GM21381 (cell line): ENCODE measurements at regions not wholly inside any gene's neighbourhood (a gene's known extent, or its start where the extent isn't known, plus 50 kb on each side); places are given as distances from the start of the nearest gene placed in this dataset.

Source experiments
- ATAC-seq: cut with Tn5 transposase; IDR thresholded peaks from one replicate; pipeline ENCODE4 v1.9.1; 2021; ENCODE audit warnings: mild to moderate bottlenecking, moderate library complexity; ENCODE audit not compliant: unreplicated experiment

- no peak for ATAC-seq
Observed at GRCh38 chr12:124687917-124688316, 120.5 kb upstream of the NCOR2 start.

- no peak for ATAC-seq
Observed at GRCh38 chr12:124687174-124687902, 119.9 kb upstream of the NCOR2 start.

DNA sequence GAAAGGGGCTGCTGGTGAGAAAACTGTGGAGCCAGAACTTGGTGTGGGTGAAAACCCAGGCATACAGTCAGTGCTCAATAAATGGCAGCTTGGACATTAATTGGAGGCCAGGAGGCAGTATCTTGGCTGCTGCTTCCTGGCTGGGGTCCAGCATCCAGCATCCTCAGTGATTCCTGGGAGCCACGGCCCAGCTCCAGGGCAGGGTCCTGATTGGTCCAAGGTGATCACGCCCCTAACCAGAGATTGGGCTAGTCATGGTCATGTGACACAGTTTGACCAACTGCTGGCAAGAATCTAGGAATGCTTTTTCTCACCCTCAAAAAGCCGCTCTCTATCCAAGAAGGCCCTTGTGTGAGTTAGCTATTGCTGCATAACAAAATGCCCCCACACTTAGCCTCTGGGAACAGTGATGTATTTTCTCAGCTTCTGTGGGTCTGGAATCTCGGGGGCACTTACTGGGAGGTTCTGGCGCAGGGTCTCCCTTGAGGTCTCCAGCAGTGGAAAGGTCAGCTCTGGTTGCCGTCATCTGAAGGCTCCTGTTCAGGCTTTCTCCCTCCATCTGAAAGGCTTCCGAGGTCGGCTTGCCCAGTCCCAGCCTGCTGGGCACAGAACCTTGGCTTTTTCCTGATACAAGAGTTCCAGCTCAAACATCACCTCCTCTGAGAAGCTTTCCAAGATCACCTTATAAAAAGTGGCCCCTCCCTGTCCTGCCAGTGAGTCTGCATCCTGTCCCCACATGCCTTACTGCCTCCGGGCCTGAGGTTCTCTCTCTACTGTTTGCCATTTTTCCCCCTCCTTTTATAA lies 119.2 kb upstream of the NCOR2 start:
- ATAC-seq, result no peak

DNA sequence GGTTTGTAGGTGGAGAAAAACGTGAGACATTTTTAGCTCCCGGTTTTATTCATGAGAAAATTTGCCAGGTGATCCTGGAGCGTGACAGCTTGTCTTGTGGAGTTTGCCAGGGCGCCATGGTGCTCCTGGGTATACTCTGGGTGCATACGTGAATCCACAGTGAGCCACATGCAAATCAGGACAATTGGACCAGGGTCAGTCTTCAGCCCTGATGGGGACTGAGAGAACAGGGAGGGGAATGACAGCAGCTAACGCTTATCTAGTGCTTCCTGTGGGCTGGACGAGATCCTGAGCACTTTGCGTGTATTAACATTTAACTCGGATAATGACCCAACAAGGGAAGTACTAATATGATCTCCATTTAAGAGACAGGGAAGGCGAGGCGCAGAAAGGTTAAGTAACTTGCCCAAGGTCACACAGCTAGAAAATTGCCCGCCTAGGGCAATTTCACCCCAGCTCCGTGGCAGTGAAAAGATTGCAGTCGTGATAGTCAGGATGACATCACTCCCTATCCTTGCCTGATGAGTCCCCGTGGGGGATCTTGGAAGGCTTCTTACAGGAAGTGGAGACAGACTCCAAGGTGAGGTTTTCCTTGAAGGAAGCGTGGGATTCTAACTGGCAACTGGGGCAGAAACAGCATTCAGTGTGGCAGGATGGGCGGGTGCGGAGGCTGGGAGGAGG lies 118.4 kb upstream of the NCOR2 start:
- no peak for ATAC-seq

DNA sequence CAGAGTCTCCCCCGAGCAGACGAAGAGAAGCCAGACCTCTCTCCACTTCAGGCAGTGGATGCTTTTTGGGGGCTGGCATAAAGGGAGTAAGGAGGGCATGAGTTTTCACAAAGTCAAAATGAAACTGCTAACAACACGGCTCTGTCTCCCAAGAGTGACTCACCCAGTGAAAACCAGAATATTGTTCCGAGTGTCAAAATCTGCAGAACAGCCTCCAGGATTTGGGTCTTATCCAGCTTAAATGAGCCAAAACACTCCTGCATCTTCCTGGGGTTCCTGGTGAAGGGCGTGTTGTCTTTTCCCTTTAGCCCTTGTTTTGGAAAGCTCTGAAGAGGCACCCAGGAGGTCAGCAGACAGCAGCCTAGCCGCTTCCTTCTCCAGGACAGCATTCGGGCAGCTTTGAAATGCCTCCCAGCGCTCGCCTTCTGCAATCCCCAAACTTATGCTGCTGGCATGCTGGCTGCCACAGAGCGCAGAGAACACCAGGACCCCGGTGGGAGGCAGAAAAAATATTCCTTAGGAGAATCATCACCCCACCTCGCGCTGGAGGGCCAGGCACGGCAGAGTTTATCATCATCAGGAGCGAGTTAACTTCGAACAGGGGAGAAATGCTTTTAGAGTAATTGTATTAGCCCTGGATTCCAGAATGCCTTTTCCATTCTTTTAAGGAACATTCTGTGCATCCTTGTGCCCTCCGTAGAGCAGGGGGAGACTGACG lies 117.7 kb upstream of the NCOR2 start:
- ATAC-seq, result no peak

DNA sequence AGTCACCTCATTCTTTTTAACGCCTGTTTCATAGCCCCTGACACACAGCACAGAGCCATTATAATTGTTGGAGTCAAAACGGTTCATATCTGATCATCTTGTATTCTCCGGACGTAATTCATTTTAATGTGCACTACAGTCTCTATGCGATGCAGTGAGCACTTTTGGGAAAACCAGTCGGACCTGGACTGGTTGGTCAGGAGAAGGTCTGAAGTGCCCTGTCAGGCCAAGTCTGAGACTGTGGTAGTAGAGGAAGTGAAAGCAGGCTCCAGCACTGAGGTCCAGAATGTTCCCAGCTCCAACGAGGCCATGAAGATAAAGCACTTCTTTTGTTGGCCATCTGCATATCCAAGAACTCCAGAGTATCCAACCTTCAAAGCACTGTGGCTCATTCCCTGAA lies 117.1 kb upstream of the NCOR2 start:
- no peak for ATAC-seq

DNA sequence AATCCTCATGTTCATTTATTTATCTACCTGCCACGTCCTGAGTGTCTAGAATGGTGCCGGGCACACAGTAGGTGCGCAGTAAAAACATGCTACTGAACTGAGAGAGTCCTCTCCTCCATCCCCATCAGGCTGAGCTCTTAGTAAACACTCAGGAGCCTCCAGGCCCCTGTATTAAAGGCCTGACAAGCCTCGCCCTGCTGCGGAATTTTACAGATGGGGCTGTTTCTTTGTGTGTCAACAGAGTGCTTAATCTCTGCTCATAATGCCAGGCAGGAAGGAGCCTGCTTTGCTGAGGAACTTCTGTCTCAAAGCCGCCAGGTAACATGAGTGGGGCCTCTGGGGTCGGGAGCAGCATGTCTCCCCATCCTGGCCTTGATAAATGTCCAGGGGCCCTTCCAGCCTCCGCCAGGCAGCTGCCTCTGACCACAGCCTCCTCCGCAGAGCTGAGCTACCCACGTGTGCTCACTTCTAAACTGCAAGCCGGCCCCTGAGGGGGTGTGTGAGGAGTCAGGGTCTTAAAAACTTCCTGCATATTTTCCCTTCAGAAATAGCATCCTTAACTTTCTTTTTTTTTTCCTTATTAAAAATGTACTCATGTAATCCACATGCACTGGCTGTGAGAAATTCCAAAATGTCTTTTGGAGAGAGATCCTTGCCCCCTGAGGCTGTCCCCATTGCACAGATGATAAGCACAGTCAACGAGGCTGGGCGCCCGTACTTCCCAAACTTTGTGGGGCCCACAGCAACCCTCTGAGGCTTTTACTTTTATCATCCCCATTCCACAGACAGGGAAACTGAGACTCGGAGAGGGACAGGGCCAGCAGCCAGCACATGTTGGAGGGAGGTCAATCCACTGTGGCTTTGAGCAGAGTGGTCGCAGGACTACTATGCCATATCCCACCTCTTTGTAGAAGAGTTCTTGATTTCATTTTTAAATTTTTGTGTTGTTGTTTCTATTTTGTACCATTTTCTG lies 116.0 kb upstream of the NCOR2 start:
- ATAC-seq, result no peak

GRCh38 chr12:124682425-124683151 lies 115.2 kb upstream of the NCOR2 start:
- no peak for ATAC-seq

GRCh38 chr12:124681779-124682391 lies 114.5 kb upstream of the NCOR2 start:
- no peak for ATAC-seq

DNA sequence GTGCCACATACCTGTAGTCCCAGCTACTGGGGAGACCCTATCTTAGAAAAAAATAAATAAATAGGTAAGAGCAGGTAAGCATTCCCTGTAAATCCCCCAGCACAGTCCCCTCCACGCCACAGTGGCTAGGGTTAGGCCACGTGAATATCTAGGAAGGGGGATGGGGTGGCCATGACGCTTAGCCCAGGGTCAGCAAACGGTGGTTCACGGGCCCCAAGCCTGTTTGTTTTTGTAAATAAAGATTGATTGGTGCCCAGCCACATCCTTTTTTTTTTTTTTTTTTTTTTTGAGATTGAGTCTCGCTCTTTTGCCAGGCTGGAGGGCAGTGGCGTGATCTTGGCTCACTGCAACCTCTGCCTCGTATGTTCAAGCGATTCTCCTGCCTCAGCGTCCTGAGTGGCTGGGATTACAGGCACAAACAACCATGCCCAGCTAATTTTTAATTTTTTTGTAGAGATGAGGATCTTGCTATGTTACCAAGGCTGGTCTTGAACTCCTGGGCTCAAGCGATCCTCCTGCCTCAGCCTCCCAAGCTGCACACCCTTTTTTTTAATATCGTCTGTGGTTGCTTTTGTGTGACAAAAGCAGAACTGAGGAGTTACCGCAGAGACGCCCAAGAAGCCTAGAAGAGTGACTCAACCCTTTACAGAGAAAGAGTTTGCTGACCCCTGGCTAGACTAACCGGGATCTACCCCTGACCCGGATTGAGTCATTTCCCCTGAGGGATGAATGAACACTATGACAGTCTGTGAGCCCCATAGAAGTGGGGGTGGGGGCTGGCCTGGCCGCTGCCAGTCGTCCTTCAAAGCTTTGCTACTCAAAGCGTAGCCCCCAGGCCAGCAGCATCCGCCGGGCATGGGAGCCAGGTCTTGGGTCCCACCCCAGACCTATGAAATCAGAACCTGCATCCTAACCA lies 113.7 kb upstream of the NCOR2 start:
- ATAC-seq, result no peak

- ATAC-seq, result no peak
Observed at GRCh38 chr12:124679533-124680371, 112.3 kb upstream of the NCOR2 start.

GRCh38 chr12:124679047-124679446 lies 111.6 kb upstream of the NCOR2 start:
- no peak for ATAC-seq

- ATAC-seq, result no peak
Observed at GRCh38 chr12:124678421-124678893, 111.0 kb upstream of the NCOR2 start.

- ATAC-seq, result no peak
Observed at GRCh38 chr12:124677552-124678356, 110.3 kb upstream of the NCOR2 start.

DNA sequence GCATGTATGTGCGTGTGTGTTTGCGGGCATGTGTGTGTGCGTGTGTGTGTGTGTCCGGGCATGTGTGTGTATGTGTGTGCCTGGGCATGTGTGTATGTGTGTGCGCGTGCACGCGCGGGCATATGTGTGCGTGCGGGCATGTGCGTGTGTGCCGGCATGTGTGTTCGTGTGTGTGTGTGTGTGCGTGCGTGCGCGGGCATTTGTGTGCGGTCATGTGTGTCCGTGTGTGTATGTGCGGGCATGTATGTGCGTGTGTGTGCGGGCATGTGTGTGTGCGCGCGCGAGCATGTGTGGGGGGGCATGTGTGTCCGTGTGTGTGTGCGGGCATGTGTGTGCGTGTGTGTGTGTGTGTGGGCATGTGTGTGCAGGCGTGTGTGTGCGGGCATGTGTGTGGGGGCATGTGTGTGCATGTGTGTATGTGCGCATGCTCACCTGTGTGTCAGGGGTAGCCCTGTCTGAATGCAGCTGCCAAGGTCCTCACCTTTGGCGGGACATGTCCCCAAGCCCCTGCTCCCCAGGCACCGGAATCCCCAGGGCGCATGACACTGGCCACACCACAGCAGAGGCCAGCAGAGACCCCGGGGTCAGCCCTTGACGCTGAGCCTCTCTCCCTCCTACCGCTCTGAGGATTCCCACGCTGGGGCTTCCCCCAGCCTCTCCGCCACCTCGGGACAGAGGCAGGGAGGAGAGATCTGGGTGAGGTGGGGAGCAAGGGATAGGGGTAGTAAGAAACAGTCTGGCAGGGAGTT lies 109.5 kb upstream of the NCOR2 start:
- no peak for ATAC-seq
